Parathyroid adenoma (tissue), 2 donors: ENCODE measurements at regions not wholly inside any gene's neighbourhood (a gene's known extent, or its start where the extent isn't known, plus 50 kb on each side); places are given as distances from the start of the nearest gene placed in this dataset.

ENCODE experiments used
- H2AFZ ChIP-seq: fragments of 300-600 bp; sonication (generic); one replicate; pipeline ENCODE4 v1.7.0; 2017; ENCODE audit warnings: antibody characterized with exemption, mild to moderate bottlenecking
- H3K27ac ChIP-seq: fragments of 300-600 bp; sonication (generic); one replicate; pipeline ENCODE4 v1.7.0; 2017
- H3K27me3 ChIP-seq: fragments of 300-600 bp; sonication (generic); one replicate; pipeline ENCODE4 v1.7.0; 2017; ENCODE audit warnings: low read length; ENCODE audit not compliant: control insufficient read depth, insufficient read depth
- H3K36me3 ChIP-seq: fragments of 300-600 bp; sonication (generic); one replicate; pipeline ENCODE4 v1.7.0; 2017; ENCODE audit warnings: low read length; ENCODE audit not compliant: control insufficient read depth, insufficient read depth
- H3K4me1 ChIP-seq: fragments of 300-600 bp; sonication (generic); one replicate; pipeline ENCODE4 v1.7.0; 2017; ENCODE audit warnings: control low read depth
- H3K4me2 ChIP-seq: fragments of 300-600 bp; sonication (generic); one replicate; pipeline ENCODE4 v1.7.0; 2017; ENCODE audit warnings: low read length
- H3K4me3 ChIP-seq: fragments of 300-600 bp; sonication (generic); one replicate; pipeline ENCODE4 v1.7.0; 2017; ENCODE audit warnings: low read depth, low read length
- H3K79me2 ChIP-seq: fragments of 300-600 bp; sonication (generic); one replicate; pipeline ENCODE4 v1.7.0; 2017; ENCODE audit warnings: control low read depth
- H3K9ac ChIP-seq: fragments of 300-600 bp; sonication (generic); one replicate; pipeline ENCODE4 v1.7.0; 2017; ENCODE audit warnings: mild to moderate bottlenecking
- H3K9me3 ChIP-seq: fragments of 300-600 bp; sonication (generic); one replicate; pipeline ENCODE4 v1.7.0; 2017; ENCODE audit warnings: low read length; ENCODE audit not compliant: control insufficient read depth
- TF ChIP-seq, protein P1 (sequence below): fragments of 300-600 bp; sonication (generic); IDR thresholded peaks from one replicate; pipeline ENCODE4 v1.7.0; 2017; ENCODE audit warnings: antibody characterized with exemption, mild to moderate bottlenecking
- donor health status: primary hyperparathyroidism.

DNA sequence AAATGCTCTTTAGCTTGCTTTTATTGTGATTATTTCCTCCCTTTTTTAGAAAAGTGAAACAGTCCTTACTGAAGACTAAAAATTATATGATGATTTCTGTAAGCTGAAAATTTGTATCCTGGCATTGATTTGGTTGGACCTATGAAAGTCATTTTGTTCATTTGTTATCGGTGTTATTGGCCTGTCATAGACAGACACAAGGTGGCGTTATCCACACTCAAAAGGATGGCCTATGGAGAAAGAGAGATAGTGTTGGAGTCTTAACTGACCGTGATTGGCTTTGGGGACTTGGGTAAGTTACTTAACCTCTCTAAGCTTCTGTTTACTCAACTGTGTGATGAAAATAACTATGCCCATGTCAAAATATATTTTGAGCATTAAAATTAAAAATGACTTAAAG, 203.6 kb upstream of the CHODL start:
- Histone ChIP-seq H3K4me1 (no peaks in the 10 kb centered on the region), H3K36me3 (no peaks in the 10 kb centered on the region), H3K9ac (no peak overlapping the region), H3K27me3 (no peaks in the 10 kb centered on the region), H2AFZ (no peak overlapping the region), H3K79me2 (no peaks in the 10 kb centered on the region), H3K4me2 (no peak overlapping the region), H3K27ac (no peak overlapping the region), H3K9me3 (no peaks in the 10 kb centered on the region), H3K4me3 (no peak overlapping the region)
- TF ChIP-seq, protein P1, sequence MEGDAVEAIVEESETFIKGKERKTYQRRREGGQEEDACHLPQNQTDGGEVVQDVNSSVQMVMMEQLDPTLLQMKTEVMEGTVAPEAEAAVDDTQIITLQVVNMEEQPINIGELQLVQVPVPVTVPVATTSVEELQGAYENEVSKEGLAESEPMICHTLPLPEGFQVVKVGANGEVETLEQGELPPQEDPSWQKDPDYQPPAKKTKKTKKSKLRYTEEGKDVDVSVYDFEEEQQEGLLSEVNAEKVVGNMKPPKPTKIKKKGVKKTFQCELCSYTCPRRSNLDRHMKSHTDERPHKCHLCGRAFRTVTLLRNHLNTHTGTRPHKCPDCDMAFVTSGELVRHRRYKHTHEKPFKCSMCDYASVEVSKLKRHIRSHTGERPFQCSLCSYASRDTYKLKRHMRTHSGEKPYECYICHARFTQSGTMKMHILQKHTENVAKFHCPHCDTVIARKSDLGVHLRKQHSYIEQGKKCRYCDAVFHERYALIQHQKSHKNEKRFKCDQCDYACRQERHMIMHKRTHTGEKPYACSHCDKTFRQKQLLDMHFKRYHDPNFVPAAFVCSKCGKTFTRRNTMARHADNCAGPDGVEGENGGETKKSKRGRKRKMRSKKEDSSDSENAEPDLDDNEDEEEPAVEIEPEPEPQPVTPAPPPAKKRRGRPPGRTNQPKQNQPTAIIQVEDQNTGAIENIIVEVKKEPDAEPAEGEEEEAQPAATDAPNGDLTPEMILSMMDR = no peak

DNA sequence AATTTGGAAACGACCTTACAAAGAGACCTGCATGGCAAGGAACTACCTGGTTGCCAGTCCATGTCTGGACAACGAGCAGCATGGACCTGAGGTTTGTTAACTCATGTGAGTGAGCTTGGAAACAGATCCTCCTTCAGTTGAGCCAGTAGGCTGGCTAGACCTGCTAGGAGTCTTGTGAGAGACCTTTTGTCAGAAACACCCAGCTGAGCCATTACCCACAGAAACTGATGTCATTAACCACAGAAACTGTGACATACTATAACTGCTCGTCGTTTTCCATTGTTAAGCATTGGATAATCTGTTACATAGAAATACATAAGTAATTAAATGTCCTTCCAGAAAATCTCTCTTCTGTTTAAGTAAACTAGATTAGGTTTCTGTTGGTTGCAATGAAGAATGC, 211.1 kb upstream of the C21orf91 start:
- Histone ChIP-seq H3K27ac (no peak overlapping the region), H3K36me3 (no peaks in the 10 kb centered on the region), H3K79me2 (no peaks in the 10 kb centered on the region), H3K4me2 (no peak overlapping the region), H3K4me1 (no peaks in the 10 kb centered on the region), H3K4me3 (no peak overlapping the region), H3K27me3 (no peaks in the 10 kb centered on the region), H3K9me3 (no peaks in the 10 kb centered on the region), H3K9ac (no peak overlapping the region), H2AFZ (no peak overlapping the region)
- TF ChIP-seq, protein P1 = no peak

DNA sequence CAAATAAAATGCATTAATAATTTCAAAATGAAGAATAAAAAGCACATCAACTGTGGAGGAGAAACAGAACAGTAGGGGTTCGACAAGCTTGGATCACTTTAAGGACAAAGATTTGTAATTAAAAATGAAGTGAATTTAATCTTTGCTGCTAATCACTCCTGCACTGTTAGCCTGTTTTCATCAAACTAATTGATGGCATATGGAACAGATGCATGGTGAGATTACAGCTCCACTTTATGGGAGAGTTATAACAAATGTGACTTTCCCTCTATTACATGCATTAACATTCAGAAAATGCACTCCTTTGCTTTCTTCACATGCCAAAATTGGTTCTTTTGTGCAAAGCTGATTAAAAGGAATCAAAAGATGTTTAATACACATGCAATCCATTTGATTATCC, 207.2 kb upstream of the C21orf91 start:
- H3K4me1 ChIP-seq = no peaks in the 10 kb centered on the region
- H3K9ac ChIP-seq = no peak overlapping the region
- H3K9me3 ChIP-seq = no peaks in the 10 kb centered on the region
- H3K27ac ChIP-seq = no peak overlapping the region
- H3K4me2 ChIP-seq = no peak overlapping the region
- no peaks in the 10 kb centered on the region for H3K27me3 ChIP-seq
- H3K36me3 ChIP-seq = no peaks in the 10 kb centered on the region
- H3K79me2 ChIP-seq = no peaks in the 10 kb centered on the region
- TF ChIP-seq, protein P1 = no peak
- no peak overlapping the region for H2AFZ ChIP-seq
- no peak overlapping the region for H3K4me3 ChIP-seq

DNA sequence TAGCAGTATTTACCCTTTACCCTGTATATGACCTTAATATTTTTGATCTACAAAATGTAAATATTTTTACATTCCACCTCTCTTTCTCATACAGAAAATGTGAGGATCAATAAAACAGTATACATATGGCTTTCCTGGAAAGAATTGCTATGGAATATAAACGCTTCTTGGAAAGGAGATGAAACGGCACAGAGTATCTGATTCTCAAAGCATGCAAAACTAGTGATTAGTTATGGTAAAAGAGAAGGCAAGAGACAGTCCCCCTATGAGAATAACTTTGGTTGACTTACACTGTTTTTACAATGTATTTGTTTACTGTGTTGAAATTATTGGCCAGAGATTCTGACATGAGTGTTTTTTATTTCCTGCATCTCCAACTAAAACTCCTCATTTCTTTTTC, 204.6 kb upstream of the C21orf91 start:
- Histone ChIP-seq H3K9ac (no peak overlapping the region), H2AFZ (no peak overlapping the region), H3K4me2 (no peak overlapping the region), H3K4me3 (no peak overlapping the region), H3K79me2 (no peaks in the 10 kb centered on the region), H3K9me3 (no peaks in the 10 kb centered on the region), H3K27me3 (no peaks in the 10 kb centered on the region), H3K36me3 (no peaks in the 10 kb centered on the region), H3K4me1 (no peaks in the 10 kb centered on the region), H3K27ac (no peak overlapping the region)
- TF ChIP-seq, protein P1 = no peak

DNA sequence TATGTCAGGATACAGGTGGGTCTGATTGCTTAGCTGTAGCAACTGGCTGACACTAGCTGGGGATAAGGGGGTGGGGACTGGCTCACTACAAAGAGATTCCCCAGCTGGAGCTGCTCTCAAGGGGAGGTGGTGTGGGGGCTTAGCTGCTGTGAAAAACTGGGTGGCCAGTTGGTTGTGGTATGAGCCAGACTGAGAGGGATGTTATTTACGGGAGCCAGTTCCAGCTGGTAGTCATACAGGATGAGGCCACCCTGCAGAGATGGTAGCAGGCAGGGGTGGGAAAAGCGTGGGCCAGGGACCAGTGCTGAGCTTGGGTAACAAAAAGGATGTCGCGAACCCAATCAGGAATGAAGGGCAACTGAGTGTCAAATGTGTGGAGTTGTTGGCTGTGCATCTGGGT, 204.0 kb upstream of the C21orf91 start:
- Histone ChIP-seq H3K36me3 (no peaks in the 10 kb centered on the region), H3K27ac (no peak overlapping the region), H3K9ac (no peak overlapping the region), H3K79me2 (no peaks in the 10 kb centered on the region), H3K9me3 (no peaks in the 10 kb centered on the region), H3K4me2 (no peak overlapping the region), H3K27me3 (no peaks in the 10 kb centered on the region), H3K4me3 (no peak overlapping the region), H3K4me1 (no peaks in the 10 kb centered on the region), H2AFZ (no peak overlapping the region)
- TF ChIP-seq, protein P1 = no peak
